ENCODE measurements at regions not wholly inside any gene's neighbourhood (a gene's known extent, or its start where the extent isn't known, plus 50 kb on each side); places are given as distances from the start of the nearest gene placed in this dataset.

GRCh38 chr2:215876937-215877238 is 136.5 kb downstream of the MREG start:
- POLR2A ChIA-PET, result no interaction called here
- no peaks in the 10 kb centered on the region for H3K27me3 ChIP-seq (ENCODE audit: control insufficient read depth in 2 of 2, insufficient read depth in 2 of 2, low read length in 2 of 2)

DNA sequence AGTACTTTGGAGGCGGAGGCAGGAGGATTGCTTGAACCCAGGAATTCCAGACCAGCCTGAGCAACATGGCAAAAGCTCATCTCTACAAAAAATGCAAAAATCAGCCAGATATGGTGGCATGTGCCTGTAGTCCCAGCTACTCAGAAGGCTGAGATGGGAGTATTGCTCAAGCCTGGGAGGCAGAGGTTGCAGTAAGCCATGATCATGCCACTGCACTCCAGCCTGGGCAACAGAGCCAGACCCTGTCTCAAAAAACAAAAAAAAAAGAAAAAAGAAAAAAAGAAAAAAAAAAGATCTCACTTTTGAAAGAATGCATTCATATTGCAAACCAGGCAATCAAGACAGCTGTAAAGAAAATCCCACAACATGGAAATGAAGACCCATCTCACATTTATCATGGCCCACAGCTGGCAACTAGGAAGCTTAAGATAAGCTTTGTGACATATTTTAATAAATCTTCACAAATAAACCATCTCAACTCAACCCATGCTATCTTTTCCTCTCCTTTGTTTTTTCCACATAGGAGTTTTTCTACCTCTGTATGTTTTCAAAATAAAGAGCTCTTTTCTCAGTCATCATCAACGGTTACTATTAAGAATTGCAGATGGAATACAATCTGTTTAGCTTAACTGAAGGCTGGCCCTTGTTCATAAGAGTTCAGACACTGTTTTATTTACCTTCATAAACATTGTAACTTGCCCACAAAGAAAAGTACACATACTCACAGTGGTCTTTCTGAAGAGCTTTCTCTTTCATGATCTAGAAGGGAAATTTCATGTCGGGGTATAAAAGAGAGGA is 137.0 kb downstream of the MREG start:
- Histone ChIP-seq H3K9me3 (ENCODE audit: control insufficient read depth in 2 of 3, low read length in 3 of 3) (no peaks in the 10 kb centered on the region), H3K4me1 (ENCODE audit: control insufficient read depth in 2 of 2, insufficient read depth in 2 of 2, low read length in 2 of 2) (no peaks in the 10 kb centered on the region), H3K27me3 (ENCODE audit: control insufficient read depth in 2 of 2, insufficient read depth in 2 of 2, low read length in 2 of 2) (no peaks in the 10 kb centered on the region), H3K4me3 (ENCODE audit: low read length) (no peak overlapping the region), H3K27ac (ENCODE audit: low read depth, low read length) (no peak overlapping the region), H3K36me3 (ENCODE audit: control insufficient read depth in 2 of 3, insufficient read depth in 3 of 3, low read length in 3 of 3) (no peaks in the 10 kb centered on the region)
- Mint-ChIP-seq H3K9me3 (peaks cover 0 to 4% (median 0%) of the 10 kb centered on the region in 11 donors), H3K27ac (no peak overlapping the region), H3K36me3 (no peaks in the 10 kb centered on the region), H3K4me3 (no peak overlapping the region), H3K27me3 (peaks cover 0 to 26% (median 14%) of the 10 kb centered on the region in 5 donors), H3K4me1 (no peaks in the 10 kb centered on the region)
- ChIA-PET POLR2A (no interaction called here), CTCF (no interaction called here)
- ATAC-seq, result no peak
- DNase-seq, result no peak
- intact Hi-C loops (cut with micrococcal nuclease), result no loop called here

More at GRCh38 chr2:215876937-215877238, 136.5 kb downstream of the MREG start:
- no peaks in the 10 kb centered on the region for H3K36me3 Mint-ChIP-seq
- intact Hi-C loops (cut with micrococcal nuclease), result no loop called here
- DNase-seq, result no peak
- no peak overlapping the region for H3K27ac Mint-ChIP-seq
- H3K27me3 Mint-ChIP-seq, result peaks cover 0 to 28% (median 14%) of the 10 kb centered on the region in 5 donors
- no peaks in the 10 kb centered on the region for H3K4me1 ChIP-seq (ENCODE audit: control insufficient read depth in 2 of 2, insufficient read depth in 2 of 2, low read length in 2 of 2)
- CTCF ChIA-PET, result no interaction called here
- H3K9me3 ChIP-seq (ENCODE audit: control insufficient read depth in 2 of 3, low read length in 3 of 3), result no peaks in the 10 kb centered on the region
- no peak overlapping the region for H3K4me3 ChIP-seq (ENCODE audit: low read length)
- no peak for ATAC-seq
- peaks cover 0 to 4% (median 0%) of the 10 kb centered on the region in 11 donors for H3K9me3 Mint-ChIP-seq
- H3K4me3 Mint-ChIP-seq, result no peak overlapping the region
- H3K36me3 ChIP-seq (ENCODE audit: control insufficient read depth in 2 of 3, insufficient read depth in 3 of 3, low read length in 3 of 3), result no peaks in the 10 kb centered on the region
- no peaks in the 10 kb centered on the region for H3K4me1 Mint-ChIP-seq
- no peak overlapping the region for H3K27ac ChIP-seq (ENCODE audit: low read depth, low read length)

DNA sequence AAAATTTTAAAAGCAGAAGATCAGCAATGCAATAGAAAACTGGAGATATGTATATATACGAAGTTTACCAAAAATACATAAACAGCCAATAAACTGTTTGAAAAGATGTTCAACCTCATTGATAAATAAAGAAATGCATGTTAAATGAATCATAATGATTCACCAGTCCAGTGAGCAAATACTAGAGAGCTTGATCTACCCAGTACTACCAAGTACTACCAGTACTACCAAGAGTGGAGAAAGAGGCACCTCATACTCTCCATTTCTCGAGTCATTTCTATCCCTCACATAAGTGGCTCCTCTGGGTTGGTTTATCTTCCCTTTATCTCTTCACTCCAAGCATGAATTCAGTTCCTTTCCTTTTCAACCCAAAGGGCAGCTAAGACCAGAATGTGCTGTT is 138.9 kb downstream of the MREG start:
- Mint-ChIP-seq H3K9me3 (peaks cover 0 to 4% (median 0%) of the 10 kb centered on the region in 11 donors), H3K36me3 (no peaks in the 10 kb centered on the region), H3K4me1 (no peaks in the 10 kb centered on the region), H3K27me3 (peaks cover under 1 to 22% (median 7%) of the 10 kb centered on the region in 5 donors), H3K4me3 (no peak overlapping the region), H3K27ac (no peak overlapping the region)
- ATAC-seq, result no peak
- no peak overlapping the region for H3K4me3 ChIP-seq (ENCODE audit: low read length)
- ChIA-PET CTCF (no interaction called here), POLR2A (no interaction called here)
- no peaks in the 10 kb centered on the region for H3K9me3 ChIP-seq (ENCODE audit: control insufficient read depth in 2 of 3, low read length in 3 of 3)
- no peaks in the 10 kb centered on the region for H3K36me3 ChIP-seq (ENCODE audit: control insufficient read depth in 2 of 3, insufficient read depth in 3 of 3, low read length in 3 of 3)
- no peaks in the 10 kb centered on the region for H3K4me1 ChIP-seq (ENCODE audit: control insufficient read depth in 2 of 2, insufficient read depth in 2 of 2, low read length in 2 of 2)
- no peaks in the 10 kb centered on the region for H3K27me3 ChIP-seq (ENCODE audit: control insufficient read depth in 2 of 2, insufficient read depth in 2 of 2, low read length in 2 of 2)
- H3K27ac ChIP-seq (ENCODE audit: low read depth, low read length), result no peak overlapping the region
- no peak for DNase-seq
- intact Hi-C loops (cut with micrococcal nuclease), result no loop called here

- Histone ChIP-seq H3K9me3 (ENCODE audit: control insufficient read depth in 2 of 3, low read length in 3 of 3) (no peaks in the 10 kb centered on the region), H3K4me1 (ENCODE audit: control insufficient read depth in 2 of 2, insufficient read depth in 2 of 2, low read length in 2 of 2) (no peaks in the 10 kb centered on the region), H3K27ac (ENCODE audit: low read depth, low read length) (no peak overlapping the region), H3K36me3 (ENCODE audit: control insufficient read depth in 2 of 3, insufficient read depth in 3 of 3, low read length in 3 of 3) (no peaks in the 10 kb centered on the region), H3K27me3 (ENCODE audit: control insufficient read depth in 2 of 2, insufficient read depth in 2 of 2, low read length in 2 of 2) (peaks cover 0 to 6% of the 10 kb centered on the region in 2 donors), H3K4me3 (ENCODE audit: low read length) (no peak overlapping the region)
- CTCF ChIA-PET, result no interaction called here
- Mint-ChIP-seq H3K27ac (no peak overlapping the region), H3K4me1 (no peaks in the 10 kb centered on the region), H3K9me3 (no peaks in the 10 kb centered on the region), H3K36me3 (no peaks in the 10 kb centered on the region), H3K4me3 (no peak overlapping the region), H3K27me3 (peaks cover 7 to 25% (median 12%) of the 10 kb centered on the region in 5 donors)
- POLR2A ChIA-PET, result no interaction called here
- no peak for ATAC-seq
- intact Hi-C loops (cut with micrococcal nuclease), result no loop called here
- DNase-seq, result no peak
These were observed 142.4 kb downstream of the MREG start for GRCh38 chr2:215870986-215871385.

- peaks cover 0 to 6% of the 10 kb centered on the region in 2 donors for H3K27me3 ChIP-seq (ENCODE audit: control insufficient read depth in 2 of 2, insufficient read depth in 2 of 2, low read length in 2 of 2)
- Mint-ChIP-seq H3K36me3 (no peaks in the 10 kb centered on the region), H3K9me3 (no peaks in the 10 kb centered on the region), H3K4me1 (no peaks in the 10 kb centered on the region), H3K4me3 (no peak overlapping the region), H3K27ac (no peak overlapping the region), H3K27me3 (peaks cover 9 to 19% (median 14%) of the 10 kb centered on the region in 5 donors)
- H3K4me3 ChIP-seq (ENCODE audit: low read length), result no peak overlapping the region
- ATAC-seq, result no peak
- H3K36me3 ChIP-seq (ENCODE audit: control insufficient read depth in 2 of 3, insufficient read depth in 3 of 3, low read length in 3 of 3), result no peaks in the 10 kb centered on the region
- no peak for DNase-seq
- H3K9me3 ChIP-seq (ENCODE audit: control insufficient read depth in 2 of 3, low read length in 3 of 3), result no peaks in the 10 kb centered on the region
- POLR2A ChIA-PET, result no interaction called here
- H3K27ac ChIP-seq (ENCODE audit: low read depth, low read length), result no peak overlapping the region
- CTCF ChIA-PET, result no interaction called here
- intact Hi-C loops (cut with micrococcal nuclease), result no loop called here
- no peaks in the 10 kb centered on the region for H3K4me1 ChIP-seq (ENCODE audit: control insufficient read depth in 2 of 2, insufficient read depth in 2 of 2, low read length in 2 of 2)
These were observed 143.3 kb downstream of the MREG start for GRCh38 chr2:215870088-215870490.

- ATAC-seq, result no peak
- ChIA-PET POLR2A (no interaction called here), CTCF (no interaction called here)
These were observed 144.4 kb downstream of the MREG start for GRCh38 chr2:215868846-215869543.

DNA sequence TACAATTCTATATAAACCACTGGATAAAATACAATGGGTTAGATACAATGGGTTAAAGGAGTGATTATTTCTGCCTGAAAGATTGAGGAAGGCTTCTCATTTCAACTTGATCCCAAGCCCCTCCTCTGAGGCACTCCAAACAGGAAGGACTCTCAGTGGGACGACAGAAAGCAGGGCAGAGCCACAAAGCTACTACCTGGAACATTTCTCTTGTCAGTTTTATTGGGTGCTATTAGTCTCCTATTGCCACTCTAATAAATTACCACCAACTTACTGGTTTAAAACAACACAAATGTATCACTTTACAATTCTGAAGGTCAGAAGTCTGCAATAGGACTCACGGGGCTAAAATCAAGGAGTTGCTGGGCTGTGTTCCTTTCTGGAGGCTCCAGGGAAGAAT is 146.7 kb downstream of the MREG start:
- H3K4me1 Mint-ChIP-seq, result no peaks in the 10 kb centered on the region
- Histone ChIP-seq H3K36me3 (ENCODE audit: control insufficient read depth in 2 of 3, insufficient read depth in 3 of 3, low read length in 3 of 3) (no peaks in the 10 kb centered on the region), H3K4me1 (ENCODE audit: control insufficient read depth in 2 of 2, insufficient read depth in 2 of 2, low read length in 2 of 2) (no peaks in the 10 kb centered on the region), H3K4me3 (ENCODE audit: low read length) (no peak overlapping the region), H3K9me3 (ENCODE audit: control insufficient read depth in 2 of 3, low read length in 3 of 3) (no peaks in the 10 kb centered on the region), H3K27me3 (ENCODE audit: control insufficient read depth in 2 of 2, insufficient read depth in 2 of 2, low read length in 2 of 2) (peaks cover 0 to 6% of the 10 kb centered on the region in 2 donors), H3K27ac (ENCODE audit: low read depth, low read length) (no peak overlapping the region)
- POLR2A ChIA-PET, result no interaction called here
- no peak overlapping the region for H3K27ac Mint-ChIP-seq
- peaks cover 4 to 24% (median 11%) of the 10 kb centered on the region in 5 donors for H3K27me3 Mint-ChIP-seq
- H3K4me3 Mint-ChIP-seq, result no peak overlapping the region
- no peak for ATAC-seq
- intact Hi-C loops (cut with micrococcal nuclease), result no loop called here
- DNase-seq, result no peak
- no peaks in the 10 kb centered on the region for H3K36me3 Mint-ChIP-seq
- CTCF ChIA-PET, result no interaction called here
- H3K9me3 Mint-ChIP-seq, result peaks cover 0 to 3% (median 0%) of the 10 kb centered on the region in 11 donors

More at GRCh38 chr2:215868846-215869543, 144.4 kb downstream of the MREG start:
- Mint-ChIP-seq H3K4me1 (no peaks in the 10 kb centered on the region), H3K9me3 (peaks cover 0 to 3% (median 0%) of the 10 kb centered on the region in 11 donors), H3K4me3 (no peak overlapping the region), H3K27me3 (peaks cover 10 to 22% (median 19%) of the 10 kb centered on the region in 5 donors), H3K27ac (no peak overlapping the region), H3K36me3 (no peaks in the 10 kb centered on the region)
- Histone ChIP-seq H3K9me3 (ENCODE audit: control insufficient read depth in 2 of 3, low read length in 3 of 3) (no peaks in the 10 kb centered on the region), H3K4me3 (ENCODE audit: low read length) (no peak overlapping the region), H3K4me1 (ENCODE audit: control insufficient read depth in 2 of 2, insufficient read depth in 2 of 2, low read length in 2 of 2) (no peaks in the 10 kb centered on the region), H3K27ac (ENCODE audit: low read depth, low read length) (no peak overlapping the region), H3K36me3 (ENCODE audit: control insufficient read depth in 2 of 3, insufficient read depth in 3 of 3, low read length in 3 of 3) (no peaks in the 10 kb centered on the region), H3K27me3 (ENCODE audit: control insufficient read depth in 2 of 2, insufficient read depth in 2 of 2, low read length in 2 of 2) (peaks cover 0 to 6% of the 10 kb centered on the region in 2 donors)
- intact Hi-C loops (cut with micrococcal nuclease), result no loop called here
- DNase-seq, result no peak

All from naive thymus-derived CD4-positive, alpha-beta T cell (primary cell).